ENCODE measurements at regions not wholly inside any gene's neighbourhood (a gene's known extent, or its start where the extent isn't known, plus 50 kb on each side); places are given as distances from the start of the nearest gene placed in this dataset.

- 100% methylated on average over 2 of the region's 10 CpGs; no CpG with 5 or more reads in 1 of the 2 experiments for WGBS, 2 experiments (ENCODE audit: extremely low coverage in 2 of 2, insufficient read length in 1 of 2)
- no peak for TF ChIP-seq USF2 (IDR thresholded peaks at IDR 0.05; ENCODE audit: low read depth, low read length)
- POLR2A ChIA-PET (ENCODE audit: unreplicated experiment) = no interaction called here
- no peaks in the 10 kb centered on the region for H3K36me3 ChIP-seq (ENCODE audit: control insufficient read depth, insufficient read depth, low read length)
- no peaks in the 10 kb centered on the region for H3K9me1 ChIP-seq (ENCODE audit: insufficient read depth, low read length)
- dilution Hi-C loops (cut with HindIII; ENCODE audit: low sequenced_read_pairs, unreplicated experiment) = no loop called here
- H3K23ac ChIP-seq (ENCODE audit: low read depth, low read length) = no peak overlapping the region
- H3K27ac ChIP-seq (ENCODE audit: insufficient read depth, low read length) = no peak overlapping the region
- ATAC-seq (ENCODE audit: low read depth) (no peak), DNase-seq (no peak)
- no peak overlapping the region for H2AK9ac ChIP-seq (replicated peaks; ENCODE audit: low read depth, low read length, poor library complexity)
- no peak overlapping the region for H3K14ac ChIP-seq (replicated peaks; ENCODE audit: low read depth, low read length)
- H3K4me3 ChIP-seq (ENCODE audit: insufficient read depth, low read depth, low read length) = no peak overlapping the region
- no peak overlapping the region for H2BK5ac ChIP-seq (ENCODE audit: low read depth, low read length, poor library complexity, severe bottlenecking)
- no peak overlapping the region for H2BK20ac ChIP-seq (ENCODE audit: low read depth, low read length)
- no peak overlapping the region for H3K4ac ChIP-seq (ENCODE audit: low read depth, low read length)
- H4K91ac ChIP-seq (ENCODE audit: insufficient read depth, low read depth, low read length) = no peak overlapping the region
- BruUV-seq (replicated peaks) = no TSS peak
- no peaks in the 10 kb centered on the region for H3K9me3 ChIP-seq (ENCODE audit: control insufficient read depth, insufficient read depth, low read length)
- no peak overlapping the region for H2AFZ ChIP-seq (replicated peaks; ENCODE audit: low read length, poor library complexity)
- no peaks in the 10 kb centered on the region for H3K79me1 ChIP-seq (ENCODE audit: low read depth in 1 of 2, low read length in 2 of 2)
- intact Hi-C loops (cut with micrococcal nuclease) = no loop called here
- H4K5ac ChIP-seq (ENCODE audit: low read depth, low read length) = no peak overlapping the region
- H3K18ac ChIP-seq (ENCODE audit: low read depth, low read length) = no peak overlapping the region
- H4K8ac ChIP-seq (ENCODE audit: low read depth in 2 of 2, low read length in 2 of 2) = no peak overlapping the region
- no peak overlapping the region for H2BK15ac ChIP-seq (ENCODE audit: low read depth, low read length)
- no peak overlapping the region for H3K4me2 ChIP-seq (ENCODE audit: low read depth, low read length)
- H3K9ac ChIP-seq (ENCODE audit: low read depth, low read length) = no peak overlapping the region
- no peaks in the 10 kb centered on the region; the same call in 1 of the 2 replicates for H3K4me1 ChIP-seq (ENCODE audit: control insufficient read depth, insufficient read depth, low read length)
- H3K27me3 ChIP-seq (ENCODE audit: control insufficient read depth, insufficient read depth, low read length) = peaks cover 6% of the 10 kb centered on the region
- no peak overlapping the region for H3K56ac ChIP-seq (ENCODE audit: extremely low read depth, insufficient read depth, low read length)
- no peaks in the 10 kb centered on the region for H4K20me1 ChIP-seq (ENCODE audit: insufficient read depth, low read length)
- H2AK5ac ChIP-seq (ENCODE audit: low read depth, low read length) = no peak overlapping the region
- in situ Hi-C loops (cut with MboI; ENCODE audit: low sequenced_read_pairs) = no loop called here
- H2BK120ac ChIP-seq (ENCODE audit: low read depth, low read length) = no peak overlapping the region
- CTCF ChIA-PET = interaction anchor here (0.7 kb wide), 1 partner anchor 16 kb away, joined by 3 read pairs; no protein-coding TSS in a partner anchor
Measured at GRCh38 chr13:109497917-109498316, 288.5 kb downstream of the IRS2 start.

All from IMR-90 (cell line).